SK-N-SH treated with all-trans-retinoic acid at 6 μM for 48 hours (cell line): ENCODE measurements at regions not wholly inside any gene's neighbourhood (a gene's known extent, or its start where the extent isn't known, plus 50 kb on each side); places are given as distances from the start of the nearest gene placed in this dataset.

Source experiments
- ARNTL ChIP-seq: fragments of 450-650 bp; formaldehyde crosslinking; IDR thresholded peaks from 2 replicates; pipeline ENCODE4 v1.5.0; 2020; ENCODE audit warnings: low read depth, mild to moderate bottlenecking, moderate library complexity, borderline replicate concordance
- PATZ1 ChIP-seq: fragments of 250-450 bp; sonication (Bioruptor Pico); IDR thresholded peaks from 2 replicates; pipeline ENCODE4 v1.8.0; 2020; ENCODE audit warnings: mild to moderate bottlenecking, moderate library complexity, borderline replicate concordance

GRCh38 chr7:138400400-138400886 lies 59.6 kb upstream of the TRIM24 start:
- TF ChIP-seq ARNTL (no peak), PATZ1 (CRISPR knock-in tag) (no peak)
